PC-9 (cell line): ENCODE measurements at regions not wholly inside any gene's neighbourhood (a gene's known extent, or its start where the extent isn't known, plus 50 kb on each side); places are given as distances from the start of the nearest gene placed in this dataset.

ENCODE experiments used
- BruUV-seq: library from RNA; stranded (reverse); fragments of 400-500 nt; replicated peaks from 2 replicates; lab custom pipeline; 2021; lab: Mats Ljungman, UMichigan
- CTCF ChIA-PET: fragments of 300-600 bp; sonication (Branson Sonifier 250); formaldehyde crosslinking; loops from one replicate; lab custom pipeline; 2022; ENCODE audit warnings: antibody characterized with exemption; lab: Charles Lee
- POLR2A ChIA-PET: fragments of 300-600 bp; sonication (Branson Sonifier 250); formaldehyde crosslinking; loops from one replicate; lab custom pipeline; 2022; ENCODE audit warnings: antibody characterized with exemption; ENCODE audit not compliant: unreplicated experiment; lab: Charles Lee
- DNase-seq, 2 experiments: peaks; one replicate each; pipeline versions ENCODE4 v3.0.0 to v3.0.0-alpha.2; 2015 to 2022; ENCODE audit warnings: mixed read lengths in 1 of 2
- H2AFZ ChIP-seq: fragments of 200-600 bp; sonication (generic); 2 replicates; pipeline ENCODE4 v1.8.1; 2017; ENCODE audit warnings: antibody characterized with exemption
- H3F3A ChIP-seq: fragments of 200-600 bp; sonication (generic); 2 replicates; pipeline ENCODE4 v1.8.1; 2017; ENCODE audit warnings: antibody characterized with exemption, mild to moderate bottlenecking, low read depth; ENCODE audit not compliant: insufficient read depth
- H3K27ac ChIP-seq: fragments of 200-600 bp; sonication (generic); 2 replicates; pipeline ENCODE4 v1.6.1; 2016; ENCODE audit warnings: mixed run types
- H3K27me3 ChIP-seq: fragments of 200-600 bp; sonication (generic); 2 replicates; pipeline ENCODE4 v1.6.1; 2016; ENCODE audit warnings: low read depth, mixed run types; ENCODE audit not compliant: insufficient read depth
- H3K36me3 ChIP-seq: fragments of 200-600 bp; sonication (generic); 2 replicates; pipeline ENCODE4 v1.6.1; 2016; ENCODE audit warnings: low read depth, mixed run types
- H3K4me1 ChIP-seq: fragments of 200-600 bp; sonication (generic); replicated peaks from 2 replicates; pipeline ENCODE4 v1.6.1; 2016; ENCODE audit warnings: mixed run types; ENCODE audit not compliant: insufficient read depth
- H3K4me2 ChIP-seq: fragments of 200-600 bp; sonication (generic); 2 replicates; pipeline ENCODE4 v1.6.1; 2017; ENCODE audit warnings: mixed run types
- H3K4me3 ChIP-seq: fragments of 200-600 bp; sonication (generic); 2 replicates; pipeline ENCODE4 v1.6.1; 2016; ENCODE audit warnings: mixed run types
- H3K79me2 ChIP-seq: fragments of 200-600 bp; sonication (generic); 2 replicates; pipeline ENCODE4 v1.6.1; 2017; ENCODE audit warnings: low read depth, mixed run types
- H3K9me2 ChIP-seq: fragments of 200-600 bp; sonication (generic); 2 replicates; pipeline ENCODE4 v1.8.1; 2017; ENCODE audit warnings: mild to moderate bottlenecking; ENCODE audit not compliant: insufficient read depth
- H3K9me3 ChIP-seq: fragments of 200-600 bp; sonication (generic); 2 replicates; pipeline ENCODE4 v1.8.1; 2016; ENCODE audit warnings: low read depth; ENCODE audit not compliant: insufficient read depth
- H4K20me1 ChIP-seq: fragments of 200-600 bp; sonication (generic); 2 replicates; pipeline ENCODE4 v1.8.1; 2017; ENCODE audit not compliant: insufficient read depth
- EZH2 ChIP-seq: fragments of 200-600 bp; sonication (generic); IDR thresholded peaks from 2 replicates; pipeline ENCODE4 v1.8.0; 2017; ENCODE audit warnings: antibody characterized with exemption, low read depth
- intact Hi-C: fragments of 100-400 bp; cut with micrococcal nuclease; formaldehyde crosslinking; loops from one replicate; pipeline ENCODE4 v1.10.0; 2022; ENCODE audit not compliant: unreplicated experiment
- TF ChIP-seq, protein P1 (sequence below): fragments of 200-600 bp; sonication (generic); conservative IDR thresholded peaks from 2 replicates; pipeline ENCODE4 v1.6.1; 2017; ENCODE audit warnings: mixed run types, antibody characterized with exemption, mild to moderate bottlenecking, moderate library complexity

DNA sequence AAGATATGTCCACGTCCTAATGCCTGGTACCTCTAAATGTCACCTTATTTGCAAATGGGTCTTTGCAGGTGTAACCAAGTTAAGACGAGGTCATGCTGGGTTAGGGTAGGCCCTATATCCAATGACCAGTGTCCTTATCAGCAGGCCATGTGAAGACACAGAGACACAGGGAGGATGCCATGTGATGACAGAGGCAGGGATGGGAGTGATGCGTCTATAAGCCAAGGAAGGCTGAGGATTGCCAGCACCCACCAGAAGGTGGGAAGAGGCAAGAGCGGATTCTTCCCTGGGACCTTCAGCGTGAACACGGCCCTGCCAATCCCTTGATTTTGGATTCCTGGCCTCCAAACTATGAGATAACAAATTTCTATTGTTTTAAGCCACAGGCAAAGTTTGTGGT, 123.4 kb upstream of the CXCL14 start:
- no TSS peak for BruUV-seq
- H3K9me2 ChIP-seq, result no peaks in the 10 kb centered on the region
- CTCF ChIA-PET, result no interaction called here
- no peak overlapping the region for H3K4me3 ChIP-seq
- no peaks in the 10 kb centered on the region for H3K9me3 ChIP-seq
- H3K27me3 ChIP-seq, result peaks cover 26% of the 10 kb centered on the region
- no peak for DNase-seq
- TF ChIP-seq, protein P1, sequence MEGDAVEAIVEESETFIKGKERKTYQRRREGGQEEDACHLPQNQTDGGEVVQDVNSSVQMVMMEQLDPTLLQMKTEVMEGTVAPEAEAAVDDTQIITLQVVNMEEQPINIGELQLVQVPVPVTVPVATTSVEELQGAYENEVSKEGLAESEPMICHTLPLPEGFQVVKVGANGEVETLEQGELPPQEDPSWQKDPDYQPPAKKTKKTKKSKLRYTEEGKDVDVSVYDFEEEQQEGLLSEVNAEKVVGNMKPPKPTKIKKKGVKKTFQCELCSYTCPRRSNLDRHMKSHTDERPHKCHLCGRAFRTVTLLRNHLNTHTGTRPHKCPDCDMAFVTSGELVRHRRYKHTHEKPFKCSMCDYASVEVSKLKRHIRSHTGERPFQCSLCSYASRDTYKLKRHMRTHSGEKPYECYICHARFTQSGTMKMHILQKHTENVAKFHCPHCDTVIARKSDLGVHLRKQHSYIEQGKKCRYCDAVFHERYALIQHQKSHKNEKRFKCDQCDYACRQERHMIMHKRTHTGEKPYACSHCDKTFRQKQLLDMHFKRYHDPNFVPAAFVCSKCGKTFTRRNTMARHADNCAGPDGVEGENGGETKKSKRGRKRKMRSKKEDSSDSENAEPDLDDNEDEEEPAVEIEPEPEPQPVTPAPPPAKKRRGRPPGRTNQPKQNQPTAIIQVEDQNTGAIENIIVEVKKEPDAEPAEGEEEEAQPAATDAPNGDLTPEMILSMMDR, result no peak
- no peak for TF ChIP-seq EZH2
- no peak overlapping the region for H3K4me2 ChIP-seq
- no peaks in the 10 kb centered on the region for H4K20me1 ChIP-seq
- no peak overlapping the region for H2AFZ ChIP-seq
- POLR2A ChIA-PET, result no interaction called here
- no peaks in the 10 kb centered on the region for H3K36me3 ChIP-seq
- H3F3A ChIP-seq, result no peaks in the 10 kb centered on the region
- H3K27ac ChIP-seq, result no peak overlapping the region
- no peaks in the 10 kb centered on the region for H3K79me2 ChIP-seq
- intact Hi-C loops, result no loop called here
- no peaks in the 10 kb centered on the region for H3K4me1 ChIP-seq

DNA sequence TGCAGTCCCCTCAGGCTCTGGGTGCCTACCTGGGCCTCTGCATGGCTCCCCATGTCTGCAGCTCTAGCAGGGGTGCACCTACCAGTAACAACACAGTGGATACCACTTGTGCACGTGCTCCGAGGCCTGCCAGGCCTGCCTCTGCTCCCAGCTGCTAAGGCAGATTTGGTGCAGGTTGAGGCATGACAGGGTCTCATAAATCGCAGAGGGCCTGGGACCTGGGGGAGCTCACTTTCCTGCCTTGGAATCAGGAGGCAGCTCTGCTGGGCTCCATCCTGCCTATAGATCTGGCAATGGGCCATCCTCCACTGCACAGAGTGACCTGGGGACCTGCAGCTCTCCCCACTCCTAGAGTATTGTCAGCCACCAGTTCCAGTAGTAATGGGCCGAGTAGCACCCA, 121.9 kb upstream of the CXCL14 start:
- Histone ChIP-seq H3K4me3 (no peak overlapping the region), H3K4me2 (no peak overlapping the region), H3K27me3 (peaks cover 32% of the 10 kb centered on the region), H3K36me3 (no peaks in the 10 kb centered on the region), H3K9me2 (no peaks in the 10 kb centered on the region), H2AFZ (no peak overlapping the region), H3K4me1 (no peaks in the 10 kb centered on the region), H3K79me2 (no peaks in the 10 kb centered on the region), H4K20me1 (no peaks in the 10 kb centered on the region), H3F3A (no peaks in the 10 kb centered on the region), H3K9me3 (no peaks in the 10 kb centered on the region), H3K27ac (no peak overlapping the region)
- DNase-seq, result no peak
- POLR2A ChIA-PET, result no interaction called here
- CTCF ChIA-PET, result no interaction called here
- intact Hi-C loops, result no loop called here
- no peak for TF ChIP-seq EZH2
- TF ChIP-seq, protein P1, result no peak
- no TSS peak for BruUV-seq

DNA sequence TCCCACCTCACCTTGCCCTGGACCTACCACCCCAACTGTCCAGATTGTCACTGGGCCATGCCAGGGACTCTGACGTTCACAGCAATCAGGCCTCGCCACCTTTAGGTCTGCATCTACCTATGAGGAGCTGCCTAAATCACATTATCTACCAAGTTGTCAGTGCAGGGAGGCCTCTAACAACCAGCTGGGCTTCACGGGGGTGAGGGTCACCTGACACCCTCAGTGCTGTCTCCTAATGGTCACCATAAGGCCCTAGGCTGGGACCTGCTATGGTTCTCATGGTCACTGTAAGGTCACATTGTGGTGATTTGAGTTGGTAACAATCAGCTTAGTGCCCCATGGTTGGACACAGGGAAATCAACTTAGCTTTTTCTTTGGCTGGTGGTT, 119.2 kb upstream of the CXCL14 start:
- Histone ChIP-seq H3K4me3 (no peak overlapping the region), H3K79me2 (no peaks in the 10 kb centered on the region), H3K36me3 (no peaks in the 10 kb centered on the region), H3K4me1 (no peaks in the 10 kb centered on the region), H3K9me2 (no peaks in the 10 kb centered on the region), H3K27ac (no peak overlapping the region), H2AFZ (no peak overlapping the region), H3F3A (no peaks in the 10 kb centered on the region), H3K9me3 (no peaks in the 10 kb centered on the region), H4K20me1 (no peaks in the 10 kb centered on the region), H3K27me3 (peaks cover 45% of the 10 kb centered on the region), H3K4me2 (no peak overlapping the region)
- CTCF ChIA-PET, result no interaction called here
- TF ChIP-seq, protein P1, result no peak
- intact Hi-C loops, result no loop called here
- POLR2A ChIA-PET, result no interaction called here
- no peak for DNase-seq
- BruUV-seq, result no TSS peak
